GM19452 (cell line): ENCODE measurements at regions not wholly inside any gene's neighbourhood (a gene's known extent, or its start where the extent isn't known, plus 50 kb on each side); places are given as distances from the start of the nearest gene placed in this dataset.

Experiments used
- ATAC-seq: cut with Tn5 transposase; IDR thresholded peaks from one replicate; pipeline ENCODE4 v1.9.1; 2021; ENCODE audit not compliant: unreplicated experiment

- ATAC-seq: no peak
These were observed 130.8 kb upstream of the FLRT2 start for GRCh38 chr14:85399186-85399585.

DNA sequence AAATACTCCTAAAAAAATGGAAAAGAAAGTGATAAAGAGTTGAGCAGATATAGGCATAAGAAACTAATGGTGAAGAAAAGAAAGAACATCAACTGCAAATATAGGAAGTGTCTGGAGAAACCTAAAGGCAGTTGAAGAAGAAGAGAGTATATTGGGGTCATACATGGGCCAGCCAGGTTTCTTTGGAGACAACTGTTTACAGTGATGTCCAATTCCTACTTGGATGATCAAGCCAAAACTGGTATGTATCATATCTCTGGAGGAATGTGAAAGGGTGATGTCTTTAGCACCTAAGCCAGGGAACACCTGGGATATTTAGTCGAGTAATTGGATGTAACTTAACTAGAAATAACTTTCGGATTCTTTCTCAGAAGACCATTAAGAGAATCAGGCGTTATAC, 129.3 kb upstream of the FLRT2 start:
- no peak for ATAC-seq

- ATAC-seq: no peak
These were observed 128.6 kb upstream of the FLRT2 start for GRCh38 chr14:85401384-85401783.

DNA sequence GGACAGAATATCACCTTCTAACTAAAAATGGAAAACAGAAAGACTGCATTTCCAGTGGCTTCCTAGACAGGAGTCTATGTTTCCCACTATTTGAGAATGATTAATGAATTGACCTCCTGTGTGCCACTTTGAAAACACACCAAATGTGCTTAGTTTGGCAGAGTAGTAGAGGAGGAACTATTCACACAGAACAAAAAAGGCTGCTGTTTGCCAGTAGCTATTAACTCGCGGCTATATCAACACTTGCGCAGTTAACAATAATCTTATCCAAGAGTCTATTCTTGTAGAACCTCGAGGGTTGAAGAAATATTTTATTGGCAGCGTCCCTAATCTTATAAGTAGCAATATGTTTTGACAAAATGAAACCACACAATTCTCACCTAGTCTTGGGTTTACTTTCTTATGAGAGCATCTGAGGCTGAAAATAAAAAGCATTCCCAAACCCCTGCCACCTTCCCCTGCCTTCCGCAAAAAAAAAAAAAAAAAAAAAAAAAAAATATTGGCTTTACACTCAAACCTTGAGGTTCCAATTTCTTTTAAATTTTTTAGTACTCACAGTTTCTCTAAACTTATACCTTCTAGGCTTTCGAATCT, 127.3 kb upstream of the FLRT2 start:
- ATAC-seq: no peak

DNA sequence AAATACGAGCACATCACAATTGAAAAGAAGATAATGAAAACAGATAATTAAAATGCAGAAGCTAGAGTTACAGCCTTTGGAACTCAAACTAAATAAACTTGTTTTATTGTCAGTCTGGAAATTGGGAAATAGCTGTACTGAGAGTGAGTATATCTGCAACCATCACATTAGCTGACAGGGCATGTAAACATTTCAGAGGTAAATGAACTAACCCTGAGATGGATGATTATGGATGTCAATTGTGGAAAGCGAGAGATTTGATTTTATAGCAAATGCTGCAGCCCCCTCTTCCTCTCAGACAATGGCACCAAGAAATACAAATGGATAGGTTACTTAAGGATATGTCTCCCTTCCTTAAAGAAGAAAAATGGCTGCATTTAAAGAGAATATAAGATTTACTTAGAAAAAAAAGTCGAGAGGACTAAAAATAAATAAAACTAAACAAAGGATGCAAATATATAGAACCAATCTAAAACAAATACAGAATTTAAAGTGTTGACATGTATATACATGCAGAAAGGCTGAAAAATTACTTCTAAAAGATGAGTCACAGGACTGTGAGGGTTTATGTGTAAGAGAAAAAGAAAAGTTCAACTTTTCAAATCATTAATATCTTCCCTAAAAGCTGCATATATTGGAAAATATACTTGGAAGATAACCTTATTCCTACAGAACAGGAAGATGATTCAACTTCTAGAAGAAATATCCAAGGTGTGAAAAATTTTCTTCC, 120.3 kb upstream of the FLRT2 start:
- no peak for ATAC-seq

DNA sequence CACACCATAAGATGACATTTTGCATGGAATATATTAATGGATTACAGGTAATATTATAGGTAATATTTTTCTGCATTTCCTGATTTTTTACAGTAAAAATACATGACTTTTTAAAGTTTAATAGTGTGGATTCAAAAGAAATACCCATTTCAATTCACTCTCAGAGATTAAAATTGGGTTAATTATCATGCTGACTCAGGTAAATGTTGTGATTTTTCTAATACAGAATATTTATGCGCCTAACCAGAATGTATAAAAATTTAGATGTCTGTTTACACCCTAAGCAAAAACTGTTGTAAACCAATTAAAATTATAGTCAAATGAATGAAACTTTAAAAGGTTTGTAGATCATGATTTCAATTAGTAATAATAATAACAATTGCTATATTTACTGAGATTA, 117.2 kb upstream of the FLRT2 start:
- ATAC-seq: no peak

DNA sequence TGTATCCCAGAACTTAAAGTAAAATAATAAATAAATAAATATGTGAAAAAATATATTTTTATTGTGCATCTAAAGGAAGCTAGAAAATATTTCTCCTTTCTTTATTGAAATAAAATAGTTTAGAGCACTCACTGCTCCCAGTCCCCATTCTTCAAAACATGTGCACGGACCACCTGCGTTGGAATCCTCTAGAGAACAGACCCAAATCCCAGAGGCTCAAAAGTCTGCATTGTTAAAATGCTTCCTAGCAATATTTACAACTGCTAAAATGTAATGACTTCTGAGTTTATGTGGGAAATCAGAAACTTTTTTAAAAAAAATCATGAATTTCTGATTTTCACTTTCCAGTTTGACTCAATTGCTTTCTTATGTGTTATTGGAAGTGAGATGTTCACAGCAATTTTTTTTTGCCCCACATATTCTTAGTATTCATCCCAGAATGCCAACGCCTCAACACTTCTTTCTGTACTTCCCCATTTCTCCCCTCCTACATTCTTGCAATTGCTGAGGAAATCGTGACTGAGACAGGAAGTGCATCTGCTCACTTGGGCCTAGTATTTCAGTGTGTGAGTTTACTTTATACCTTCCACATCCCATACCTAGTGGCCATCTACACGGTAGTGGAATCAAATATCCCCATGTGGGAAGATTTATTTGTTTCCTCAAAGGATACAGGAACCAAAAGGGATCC, 116.0 kb upstream of the FLRT2 start:
- no peak for ATAC-seq

GRCh38 chr14:85415015-85415712, 114.8 kb upstream of the FLRT2 start:
- ATAC-seq: no peak

DNA sequence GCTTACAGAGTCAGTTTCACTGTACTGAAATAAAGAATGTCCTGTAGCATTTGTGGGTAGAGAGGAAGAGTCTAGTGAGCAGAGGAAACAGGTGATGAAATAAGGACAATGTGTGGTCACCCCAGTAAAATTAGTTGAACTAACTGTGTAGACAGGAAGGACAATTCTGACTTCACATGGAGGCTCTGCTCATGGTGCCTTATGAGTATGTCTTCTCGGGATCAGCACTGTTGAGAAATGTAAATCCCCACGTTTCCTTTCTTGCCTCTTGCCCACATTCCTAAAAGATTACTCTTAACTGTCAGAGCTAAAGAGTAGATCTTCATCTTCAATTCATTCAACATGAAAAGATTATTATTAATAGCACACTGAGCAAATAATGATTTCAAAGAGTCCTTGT, 113.2 kb upstream of the FLRT2 start:
- no peak for ATAC-seq

DNA sequence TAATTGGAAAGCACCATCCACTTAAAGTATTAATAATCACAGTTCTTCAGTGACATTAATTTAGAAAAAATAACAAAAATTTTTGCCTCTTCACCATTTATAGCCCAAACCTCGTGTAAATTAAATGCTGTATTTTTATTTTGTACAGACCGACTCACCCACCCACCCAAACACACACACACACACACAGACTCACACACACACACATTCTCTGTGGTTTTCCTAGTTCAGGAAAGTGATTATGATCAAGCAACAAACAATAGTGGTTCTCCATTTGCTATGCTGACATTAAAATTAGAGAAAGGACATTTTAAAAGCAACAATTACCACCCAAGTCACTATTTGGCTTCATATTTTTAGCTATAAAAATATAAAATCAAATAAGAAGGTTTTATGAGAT, 112.5 kb upstream of the FLRT2 start:
- ATAC-seq: no peak

GRCh38 chr14:85418721-85419120, 111.2 kb upstream of the FLRT2 start:
- no peak for ATAC-seq

GRCh38 chr14:85420278-85420677, 109.7 kb upstream of the FLRT2 start:
- no peak for ATAC-seq

DNA sequence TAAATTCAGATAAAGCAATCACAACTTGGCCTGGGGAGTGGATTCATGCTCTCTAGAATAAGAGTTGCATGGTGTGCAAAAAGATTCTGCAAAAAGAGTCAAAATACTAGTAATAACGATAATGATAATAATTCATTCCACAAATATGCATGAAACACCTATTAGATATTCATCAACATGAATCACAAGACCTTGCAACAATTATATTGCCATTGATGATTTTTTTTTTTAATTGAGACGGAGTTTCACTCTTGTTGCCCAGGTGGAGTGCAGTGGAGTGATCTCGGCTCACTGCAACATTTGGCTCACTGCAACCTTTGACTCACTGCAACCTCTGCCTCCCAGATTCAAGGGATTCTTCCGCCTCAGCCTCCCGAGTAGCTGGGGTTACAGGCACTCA, 109.2 kb upstream of the FLRT2 start:
- ATAC-seq: no peak

GRCh38 chr14:85421186-85421877, 108.6 kb upstream of the FLRT2 start:
- no peak for ATAC-seq

GRCh38 chr14:85423889-85424288, 106.1 kb upstream of the FLRT2 start:
- ATAC-seq: no peak

- ATAC-seq: no peak
These were observed 104.4 kb upstream of the FLRT2 start for GRCh38 chr14:85425507-85425906.

DNA sequence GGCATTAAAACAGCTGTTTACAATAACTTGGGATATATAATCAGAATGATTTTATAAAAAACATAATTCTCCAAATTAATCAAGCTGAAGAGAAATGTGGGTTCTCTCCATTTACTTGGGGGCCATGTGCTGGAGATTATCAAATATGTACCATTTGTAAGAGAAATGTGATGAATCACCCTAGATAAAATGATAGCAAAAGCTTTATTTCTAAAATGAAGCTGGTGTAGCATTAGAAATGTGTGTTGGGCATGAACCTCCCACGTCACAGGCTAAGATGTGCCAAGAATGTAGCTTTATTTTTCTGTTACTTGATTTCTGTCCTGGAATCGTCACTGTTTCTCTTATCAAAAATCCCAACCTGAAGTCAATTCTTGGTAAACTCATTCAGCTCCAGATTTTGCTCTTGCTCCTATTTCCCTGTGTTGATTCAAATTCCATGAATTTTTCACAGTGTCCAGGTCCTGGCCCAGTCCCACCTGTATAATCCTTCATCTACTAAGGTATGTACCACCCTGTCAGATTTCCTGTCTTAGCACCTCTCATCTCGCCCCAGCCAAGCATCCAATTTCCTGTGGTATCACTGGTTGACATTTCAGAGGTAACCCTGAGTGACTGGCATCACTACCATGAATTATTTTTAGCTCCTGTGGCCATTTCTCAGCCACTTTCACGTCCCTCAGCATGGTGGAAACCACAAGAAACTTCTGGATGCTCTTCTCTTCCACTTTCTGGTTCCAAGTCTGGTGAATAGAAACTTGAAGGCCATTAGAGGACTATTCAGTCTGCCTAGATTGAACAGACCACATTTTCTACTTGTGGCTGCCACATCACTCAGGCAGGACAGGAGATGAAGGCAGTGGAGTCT, 103.6 kb upstream of the FLRT2 start:
- ATAC-seq: no peak

GRCh38 chr14:85428926-85429325, 101.0 kb upstream of the FLRT2 start:
- ATAC-seq: no peak

DNA sequence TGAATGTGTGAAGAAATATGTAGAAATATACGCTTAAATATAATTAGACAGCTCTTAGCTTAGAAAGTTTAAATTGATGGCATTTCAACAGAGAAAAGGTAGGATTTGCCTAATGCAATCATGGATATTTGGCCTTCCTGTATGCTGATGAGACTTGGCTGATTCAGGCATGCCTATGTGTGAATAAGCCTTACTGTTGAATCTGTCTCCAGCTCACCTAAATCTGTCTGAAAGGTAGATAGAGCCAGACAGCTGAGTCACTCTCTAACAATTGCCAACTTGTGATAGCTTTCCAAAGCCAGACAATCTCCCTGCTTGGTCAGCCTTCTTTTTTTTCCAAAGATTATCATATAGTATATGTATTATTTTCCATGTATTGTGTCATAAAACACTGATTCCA, 92.8 kb upstream of the FLRT2 start:
- ATAC-seq: no peak

DNA sequence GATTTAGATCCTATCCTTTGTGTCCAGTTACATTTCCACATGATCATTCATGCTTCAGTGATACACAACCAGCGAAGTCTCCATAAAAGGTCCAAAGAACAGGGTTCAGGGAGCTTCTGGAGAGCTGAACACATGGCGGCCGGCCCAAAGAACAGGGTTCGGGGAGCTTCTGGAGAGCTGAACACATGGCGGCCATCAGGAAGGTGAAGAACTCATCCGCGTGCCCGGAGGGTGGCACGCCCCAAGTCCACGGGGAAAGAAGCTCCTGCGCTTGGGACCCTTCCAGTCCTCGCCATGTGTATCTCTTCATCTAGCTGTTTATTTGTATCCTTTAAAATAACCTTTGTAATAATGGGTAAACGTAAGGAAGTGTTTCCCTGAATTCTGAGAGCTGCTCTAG, 91.9 kb upstream of the FLRT2 start:
- no peak for ATAC-seq
